Activated naive CD4-positive, alpha-beta T cell treated with anti-CD3 and anti-CD28 coated beads for 36 hours (primary cell): ENCODE measurements at regions not wholly inside any gene's neighbourhood (a gene's known extent, or its start where the extent isn't known, plus 50 kb on each side); places are given as distances from the start of the nearest gene placed in this dataset.

ENCODE experiments used
- CTCF ChIA-PET: fragments of 350-600 bp; sonication (Branson Sonifier 250); formaldehyde crosslinking; loops from one replicate; lab custom pipeline; 2021; ENCODE audit warnings: antibody characterized with exemption; lab: Charles Lee
- DNase-seq: peaks from one replicate; pipeline ENCODE4 v3.0.0-alpha.2; 2020
- H3K27ac Mint-ChIP-seq: one replicate; pipeline ENCODE4 v1.8.0; 2021; ENCODE audit warnings: mild to moderate bottlenecking, mixed read lengths
- H3K27me3 Mint-ChIP-seq: one replicate; pipeline ENCODE4 v1.8.0; 2021; ENCODE audit warnings: low read depth, mixed read lengths
- H3K36me3 Mint-ChIP-seq: one replicate; pipeline ENCODE4 v1.8.0; 2021; ENCODE audit warnings: low read depth, mixed read lengths
- H3K4me1 Mint-ChIP-seq: one replicate; pipeline ENCODE4 v1.8.0; 2021; ENCODE audit warnings: low read depth, mixed read lengths
- H3K4me3 Mint-ChIP-seq: one replicate; pipeline ENCODE4 v1.8.0; 2021; ENCODE audit warnings: mild to moderate bottlenecking, moderate library complexity, mixed read lengths
- H3K9me3 Mint-ChIP-seq: one replicate; pipeline ENCODE4 v1.8.0; 2021; ENCODE audit warnings: mixed read lengths
- intact Hi-C: fragments of 100-400 bp; cut with micrococcal nuclease; formaldehyde crosslinking; loops from one replicate; pipeline ENCODE4 v1.15.1; 2023

DNA sequence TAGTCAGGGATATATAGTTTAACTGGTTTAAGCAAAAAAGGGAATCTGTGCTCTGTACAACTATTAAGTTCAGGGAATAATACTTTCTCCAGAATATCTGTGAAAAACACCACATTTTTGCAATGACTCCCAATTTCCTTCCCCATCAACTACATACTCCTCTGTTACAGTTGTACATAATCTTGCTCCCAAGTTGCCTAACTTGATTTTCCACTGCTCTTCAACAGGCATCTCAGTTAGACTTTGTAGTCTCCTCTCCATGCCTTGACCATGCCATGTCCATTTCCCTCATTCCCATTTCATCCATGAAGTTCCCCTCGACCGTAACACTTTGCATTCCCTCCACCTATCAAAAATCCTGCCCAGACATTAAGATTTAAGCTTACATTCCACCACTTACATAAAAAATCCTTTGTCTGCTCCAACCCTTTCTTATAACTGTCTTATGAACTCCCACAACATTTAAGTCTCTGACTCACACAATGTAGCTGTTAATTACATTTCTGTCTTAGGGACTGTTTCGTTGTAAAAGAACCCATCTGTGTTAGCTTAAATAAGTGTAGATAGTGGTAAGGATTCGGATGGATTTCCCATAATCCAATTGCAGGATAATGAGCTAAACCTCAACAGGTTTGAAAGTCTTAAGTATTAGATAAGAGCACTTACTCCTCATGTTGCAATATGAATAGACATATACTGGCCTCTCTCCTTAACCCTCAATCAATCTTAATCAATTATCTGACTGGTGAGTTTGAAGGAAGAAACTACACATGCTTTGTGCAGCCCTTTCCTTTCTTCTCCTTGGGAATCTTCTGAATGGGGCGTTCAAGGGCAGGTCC lies 156.5 kb downstream of the PAWR start:
- Mint-ChIP-seq H3K27me3 (no peaks in the 10 kb centered on the region), H3K27ac (no peak overlapping the region), H3K9me3 (no peaks in the 10 kb centered on the region), H3K36me3 (no peaks in the 10 kb centered on the region), H3K4me3 (no peak overlapping the region), H3K4me1 (no peaks in the 10 kb centered on the region)
- CTCF ChIA-PET, result no interaction called here
- intact Hi-C loops, result no loop called here
- DNase-seq, result no peak

DNA sequence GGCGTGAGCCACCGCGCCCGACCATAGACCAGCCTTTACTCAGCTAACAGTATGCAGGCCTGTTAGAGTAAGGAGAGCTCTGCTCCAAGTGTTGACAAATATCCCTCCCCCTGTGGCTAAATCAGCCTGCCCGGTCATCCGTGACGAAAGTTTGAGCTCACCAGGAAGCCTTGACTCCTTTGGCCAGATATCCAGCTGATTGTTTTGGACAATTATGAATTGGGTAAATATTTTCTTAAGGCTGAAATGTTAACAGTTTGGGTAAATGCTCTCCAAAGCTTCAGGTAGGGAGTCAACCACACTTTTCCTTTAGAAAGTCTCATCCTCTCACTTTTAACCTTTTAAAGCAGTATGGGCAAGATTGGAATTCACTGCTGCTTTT lies 157.9 kb downstream of the PAWR start:
- no peaks in the 10 kb centered on the region for H3K36me3 Mint-ChIP-seq
- no peaks in the 10 kb centered on the region for H3K9me3 Mint-ChIP-seq
- no peaks in the 10 kb centered on the region for H3K4me1 Mint-ChIP-seq
- no peak overlapping the region for H3K27ac Mint-ChIP-seq
- no peak for DNase-seq
- no peaks in the 10 kb centered on the region for H3K27me3 Mint-ChIP-seq
- no peak overlapping the region for H3K4me3 Mint-ChIP-seq
- intact Hi-C loops, result no loop called here
- CTCF ChIA-PET, result no interaction called here

DNA sequence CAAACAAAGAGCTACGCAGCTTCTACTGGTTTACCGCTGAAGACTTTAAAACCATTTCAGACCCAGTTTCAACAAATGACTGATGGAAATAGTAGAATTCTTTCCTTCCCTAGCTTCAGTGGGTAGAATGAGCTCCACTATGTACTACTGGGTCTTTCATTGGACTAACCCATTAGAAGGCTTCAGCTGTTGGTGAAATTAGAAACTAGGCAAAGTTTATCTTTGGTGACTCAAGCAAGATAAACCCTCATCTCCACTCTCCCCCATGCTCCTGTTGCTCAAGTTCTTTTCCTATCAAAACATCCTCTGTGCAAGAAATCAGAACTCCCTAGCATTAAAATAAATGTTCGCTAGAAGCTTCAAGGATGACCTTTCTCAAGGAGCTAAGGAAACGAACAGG lies 159.2 kb downstream of the PAWR start:
- DNase-seq, result no peak
- H3K36me3 Mint-ChIP-seq, result no peaks in the 10 kb centered on the region
- intact Hi-C loops, result no loop called here
- CTCF ChIA-PET, result interaction anchor here (0.5 to 0.6 kb wide), 2 partner anchors 165 to 190 kb away, joined by 3 read pairs; no protein-coding TSS in a partner anchor
- H3K4me3 Mint-ChIP-seq, result no peak overlapping the region
- H3K9me3 Mint-ChIP-seq, result no peaks in the 10 kb centered on the region
- H3K4me1 Mint-ChIP-seq, result no peaks in the 10 kb centered on the region
- H3K27me3 Mint-ChIP-seq, result no peaks in the 10 kb centered on the region
- no peak overlapping the region for H3K27ac Mint-ChIP-seq

DNA sequence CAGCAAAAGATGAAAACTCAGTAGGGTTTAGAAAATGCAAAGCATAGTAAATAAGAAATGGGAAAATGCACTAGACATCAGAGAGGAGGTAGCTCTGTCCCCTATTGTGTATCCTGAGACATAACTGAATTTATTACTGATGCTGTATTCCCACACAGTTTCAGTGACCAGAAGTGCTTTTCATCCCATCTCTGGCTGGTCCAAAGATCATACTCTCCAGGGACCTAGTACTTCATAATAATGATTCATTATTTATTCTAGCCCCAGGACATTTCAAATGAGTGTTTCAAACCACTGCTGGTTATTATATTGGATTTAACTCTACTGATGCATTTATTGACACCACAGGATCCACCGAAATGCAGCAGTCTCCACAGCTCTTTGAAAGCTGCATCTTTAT lies 163.3 kb downstream of the PAWR start:
- no peaks in the 10 kb centered on the region for H3K36me3 Mint-ChIP-seq
- H3K4me3 Mint-ChIP-seq, result no peak overlapping the region
- H3K27me3 Mint-ChIP-seq, result no peaks in the 10 kb centered on the region
- no peak for DNase-seq
- no peak overlapping the region for H3K27ac Mint-ChIP-seq
- H3K9me3 Mint-ChIP-seq, result no peaks in the 10 kb centered on the region
- CTCF ChIA-PET, result no interaction called here
- H3K4me1 Mint-ChIP-seq, result no peaks in the 10 kb centered on the region
- intact Hi-C loops, result no loop called here

DNA sequence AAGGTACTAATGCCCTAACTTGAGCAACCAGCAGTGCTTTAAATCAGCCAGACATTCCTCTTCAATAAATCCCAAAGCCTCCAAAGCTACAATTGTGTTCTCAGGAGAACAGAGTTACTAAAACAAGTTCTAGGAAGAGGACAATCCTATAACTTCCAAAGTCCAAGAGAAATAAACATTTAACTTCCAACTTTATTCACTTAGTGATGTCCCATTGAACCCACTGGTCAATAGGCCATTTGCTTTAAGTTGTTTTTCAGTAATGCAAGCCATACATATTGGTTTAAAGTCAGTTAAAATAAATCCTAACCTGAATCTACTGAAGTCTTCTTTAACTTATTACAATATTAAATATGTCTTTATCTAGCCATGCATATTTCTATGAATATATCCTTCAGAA lies 165.4 kb downstream of the PAWR start:
- intact Hi-C loops, result no loop called here
- no peak for DNase-seq
- CTCF ChIA-PET, result no interaction called here
- H3K36me3 Mint-ChIP-seq, result no peaks in the 10 kb centered on the region
- no peaks in the 10 kb centered on the region for H3K4me1 Mint-ChIP-seq
- H3K27ac Mint-ChIP-seq, result no peak overlapping the region
- H3K27me3 Mint-ChIP-seq, result no peaks in the 10 kb centered on the region
- H3K4me3 Mint-ChIP-seq, result no peak overlapping the region
- no peaks in the 10 kb centered on the region for H3K9me3 Mint-ChIP-seq

DNA sequence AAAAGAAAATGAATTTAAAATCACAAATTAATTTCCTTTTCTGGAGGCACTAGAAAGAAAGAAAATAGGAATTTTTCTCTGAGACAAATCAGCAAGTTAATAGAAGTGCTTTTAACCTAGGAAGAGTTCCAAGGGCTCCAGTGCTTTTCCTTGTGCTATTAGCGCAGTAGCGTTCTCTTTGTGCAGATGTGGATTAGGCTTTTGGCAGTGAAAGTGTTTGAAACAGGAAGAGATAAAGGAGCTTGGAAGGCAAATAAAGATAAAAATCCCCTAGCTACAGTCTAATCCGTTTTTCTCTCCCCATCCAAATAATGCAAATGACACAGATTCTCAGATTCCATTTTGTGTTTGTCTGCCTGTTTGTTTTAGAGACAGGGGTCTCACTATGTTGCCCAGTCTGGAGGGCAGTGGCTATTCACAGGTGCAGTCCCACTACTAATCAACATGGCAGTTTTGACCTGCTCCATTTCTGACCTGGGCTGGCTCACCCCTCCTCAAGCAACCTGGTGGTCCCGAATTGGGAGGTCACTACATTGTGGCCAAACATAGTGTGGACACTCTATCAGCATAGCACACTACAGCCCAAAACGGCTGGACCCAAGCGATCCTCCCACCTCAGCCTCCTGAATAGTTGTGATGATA lies 166.1 kb downstream of the PAWR start:
- Mint-ChIP-seq H3K27me3 (no peaks in the 10 kb centered on the region), H3K27ac (no peak overlapping the region), H3K36me3 (no peaks in the 10 kb centered on the region), H3K4me3 (no peak overlapping the region), H3K9me3 (no peaks in the 10 kb centered on the region), H3K4me1 (no peaks in the 10 kb centered on the region)
- CTCF ChIA-PET, result no interaction called here
- intact Hi-C loops, result no loop called here
- DNase-seq, result no peak

DNA sequence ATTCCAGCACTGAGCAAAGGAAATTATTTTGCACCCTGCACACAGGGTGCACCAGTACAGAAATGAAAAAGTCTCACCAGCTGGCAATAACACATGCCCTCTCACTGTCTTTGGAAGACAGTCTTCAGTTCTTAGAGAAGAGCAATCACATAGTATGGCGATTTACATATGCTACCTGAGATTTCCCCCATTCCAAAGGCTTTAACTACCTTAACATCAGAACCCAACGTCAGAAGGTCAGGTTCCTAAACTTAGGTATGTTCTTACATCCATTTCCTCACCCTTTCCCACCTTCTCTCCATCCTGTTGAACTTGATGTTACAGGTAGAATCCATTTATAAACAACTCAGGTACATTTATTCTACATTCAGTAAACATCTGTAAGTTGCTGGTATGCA lies 167.8 kb downstream of the PAWR start:
- intact Hi-C loops, result no loop called here
- Mint-ChIP-seq H3K27ac (no peak overlapping the region), H3K4me1 (no peaks in the 10 kb centered on the region), H3K4me3 (no peak overlapping the region), H3K9me3 (no peaks in the 10 kb centered on the region), H3K36me3 (no peaks in the 10 kb centered on the region), H3K27me3 (no peaks in the 10 kb centered on the region)
- CTCF ChIA-PET, result no interaction called here
- no peak for DNase-seq

DNA sequence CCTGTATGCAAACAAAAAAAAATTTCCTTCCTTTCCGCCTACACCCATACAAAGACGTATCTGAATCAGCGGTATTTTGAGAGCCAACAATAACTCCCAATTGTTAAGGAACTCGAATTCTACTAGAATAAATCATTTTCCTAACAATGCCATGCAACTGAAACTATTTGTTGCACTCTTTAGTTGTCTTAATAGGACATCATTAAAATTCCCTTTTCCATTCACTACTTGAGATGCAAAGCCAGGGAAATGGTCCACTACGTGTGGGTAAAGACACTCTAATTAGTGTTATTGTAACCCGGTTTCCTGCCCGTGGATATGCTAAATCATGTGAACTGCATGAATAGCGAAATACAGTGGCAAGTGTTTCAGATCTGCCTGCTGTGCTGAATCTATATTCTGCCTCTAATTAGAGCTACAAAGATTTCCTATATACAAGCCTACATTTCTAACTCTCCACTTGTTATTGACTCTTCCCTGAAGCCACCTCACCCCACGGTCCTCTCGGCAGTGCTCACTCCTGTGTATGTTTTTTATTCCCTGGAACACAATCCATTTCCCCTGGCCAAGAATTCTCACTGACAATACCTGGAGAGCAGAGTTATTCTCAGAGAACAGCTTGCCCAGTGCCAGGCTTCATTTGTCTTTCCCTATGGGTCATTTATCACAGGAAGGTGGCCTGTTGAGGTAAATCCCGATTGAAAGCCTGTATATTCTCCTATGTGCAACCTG lies 168.3 kb downstream of the PAWR start:
- no peak overlapping the region for H3K27ac Mint-ChIP-seq
- no peak overlapping the region for H3K4me3 Mint-ChIP-seq
- no peak for DNase-seq
- no peaks in the 10 kb centered on the region for H3K36me3 Mint-ChIP-seq
- H3K27me3 Mint-ChIP-seq, result no peaks in the 10 kb centered on the region
- no peaks in the 10 kb centered on the region for H3K9me3 Mint-ChIP-seq
- CTCF ChIA-PET, result no interaction called here
- intact Hi-C loops, result no loop called here
- H3K4me1 Mint-ChIP-seq, result no peaks in the 10 kb centered on the region

DNA sequence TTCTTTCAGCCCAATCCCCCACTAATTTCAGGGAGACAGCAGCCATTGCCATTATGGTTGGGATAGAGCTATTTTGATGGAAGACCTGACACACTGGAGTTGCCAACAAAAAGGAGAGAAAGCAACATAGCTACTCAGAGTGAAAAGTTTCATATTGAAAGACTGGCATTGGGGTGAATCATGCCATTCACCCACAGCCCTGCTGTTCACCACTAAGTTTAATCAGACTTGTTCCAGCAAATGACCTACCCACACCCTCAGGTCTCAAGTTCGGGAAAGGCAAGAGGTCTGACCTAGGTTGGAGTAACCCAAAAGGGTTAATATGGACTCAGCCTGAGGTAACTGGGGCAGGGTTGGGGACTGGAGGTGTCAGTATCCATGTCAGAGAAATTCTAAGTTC lies 169.2 kb downstream of the PAWR start:
- H3K9me3 Mint-ChIP-seq, result no peaks in the 10 kb centered on the region
- CTCF ChIA-PET, result no interaction called here
- H3K36me3 Mint-ChIP-seq, result no peaks in the 10 kb centered on the region
- DNase-seq, result no peak
- no peaks in the 10 kb centered on the region for H3K4me1 Mint-ChIP-seq
- no peak overlapping the region for H3K4me3 Mint-ChIP-seq
- intact Hi-C loops, result no loop called here
- no peak overlapping the region for H3K27ac Mint-ChIP-seq
- H3K27me3 Mint-ChIP-seq, result no peaks in the 10 kb centered on the region

DNA sequence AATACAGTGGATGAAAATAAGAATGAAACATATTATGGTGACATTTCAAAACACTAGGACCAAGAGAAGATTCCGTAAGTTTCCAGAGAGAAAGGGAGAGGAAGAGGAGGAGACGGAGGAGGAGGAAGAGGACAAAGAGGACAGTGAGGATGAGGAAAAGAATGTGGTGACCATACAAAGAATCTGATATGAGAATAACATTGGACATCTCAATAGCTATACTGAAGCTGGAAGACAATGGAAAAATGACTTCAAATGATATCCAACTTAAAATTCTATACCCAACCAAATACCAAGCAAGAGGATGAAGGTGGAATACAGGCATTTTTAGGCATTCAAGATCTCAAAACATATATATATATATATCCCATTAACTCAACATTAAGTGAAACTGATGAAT lies 173.4 kb downstream of the PAWR start:
- Mint-ChIP-seq H3K27me3 (no peaks in the 10 kb centered on the region), H3K4me3 (no peak overlapping the region), H3K27ac (no peak overlapping the region), H3K9me3 (peaks cover 6% of the 10 kb centered on the region), H3K36me3 (no peaks in the 10 kb centered on the region), H3K4me1 (no peaks in the 10 kb centered on the region)
- CTCF ChIA-PET, result no interaction called here
- intact Hi-C loops, result no loop called here
- DNase-seq, result no peak

DNA sequence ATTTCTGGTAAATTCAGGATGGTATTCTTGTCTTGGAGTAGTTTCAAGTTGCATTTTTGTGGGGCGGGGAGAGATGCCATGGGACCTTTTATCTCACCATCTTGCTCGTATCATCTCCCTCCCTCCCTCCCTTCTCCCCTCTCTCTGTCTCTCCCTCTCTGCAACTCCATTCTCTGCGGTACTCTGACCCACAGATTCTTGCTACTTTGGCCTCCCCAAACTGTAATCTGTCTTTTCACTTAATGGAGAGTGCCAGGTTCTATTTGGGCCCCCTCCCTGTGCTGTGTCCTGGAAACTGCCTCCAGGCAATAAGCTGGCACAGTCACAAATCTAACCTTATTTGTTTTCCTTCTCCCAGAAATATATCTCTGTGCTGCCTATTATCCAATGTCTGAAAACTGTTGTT lies 175.2 kb downstream of the PAWR start:
- Mint-ChIP-seq H3K9me3 (peaks cover 6% of the 10 kb centered on the region), H3K4me3 (no peak overlapping the region), H3K4me1 (no peaks in the 10 kb centered on the region), H3K27ac (no peak overlapping the region), H3K27me3 (no peaks in the 10 kb centered on the region), H3K36me3 (no peaks in the 10 kb centered on the region)
- DNase-seq, result no peak
- intact Hi-C loops, result no loop called here
- CTCF ChIA-PET, result no interaction called here

DNA sequence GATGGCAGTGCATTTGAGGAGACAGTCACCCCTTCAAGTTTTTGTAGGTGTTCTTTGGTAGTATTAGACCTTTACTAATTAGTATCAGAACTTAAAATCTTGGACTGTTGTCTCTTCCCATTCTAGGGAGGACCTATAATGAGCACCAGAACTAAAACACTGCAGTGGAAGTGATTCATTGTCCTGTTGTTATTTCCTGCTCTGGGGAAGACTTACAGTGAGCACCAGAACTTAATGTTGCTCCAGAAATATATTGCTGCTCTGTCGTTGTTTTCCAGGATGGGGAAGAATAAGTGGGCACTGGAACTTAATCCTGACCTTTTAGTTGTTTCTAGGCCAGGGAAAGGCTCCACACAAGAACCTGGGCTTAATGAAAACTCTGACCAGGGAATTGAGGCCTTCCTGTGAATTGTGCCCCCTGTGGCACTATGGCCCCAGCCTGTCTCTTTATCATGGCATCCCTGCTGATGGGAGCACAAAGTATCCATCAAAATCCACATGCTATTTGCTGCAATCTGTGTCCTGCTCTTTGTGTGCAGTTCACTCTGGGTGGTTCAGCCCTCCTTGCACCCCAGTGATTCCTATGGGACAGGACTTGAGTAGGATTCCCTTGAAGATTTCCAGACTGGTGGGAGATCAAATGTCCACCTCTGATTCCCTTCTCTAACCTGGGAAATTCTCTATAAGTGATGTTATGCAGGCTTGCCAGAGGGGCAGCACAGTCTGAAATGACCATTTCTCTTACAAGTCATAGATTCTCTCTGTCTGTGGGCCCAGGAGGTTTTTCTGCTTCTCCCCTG lies 175.8 kb downstream of the PAWR start:
- no peak overlapping the region for H3K27ac Mint-ChIP-seq
- no peak for DNase-seq
- H3K9me3 Mint-ChIP-seq, result peaks cover 6% of the 10 kb centered on the region
- H3K4me1 Mint-ChIP-seq, result no peaks in the 10 kb centered on the region
- no peak overlapping the region for H3K4me3 Mint-ChIP-seq
- intact Hi-C loops, result no loop called here
- H3K36me3 Mint-ChIP-seq, result no peaks in the 10 kb centered on the region
- H3K27me3 Mint-ChIP-seq, result no peaks in the 10 kb centered on the region
- CTCF ChIA-PET, result no interaction called here
